ENCODE measurements at regions not wholly inside any gene's neighbourhood (a gene's known extent, or its start where the extent isn't known, plus 50 kb on each side); places are given as distances from the start of the nearest gene placed in this dataset.

GRCh38 chr1:219292999-219293398, 119.3 kb downstream of the LYPLAL1 start:
- TF ChIP-seq, protein P1, sequence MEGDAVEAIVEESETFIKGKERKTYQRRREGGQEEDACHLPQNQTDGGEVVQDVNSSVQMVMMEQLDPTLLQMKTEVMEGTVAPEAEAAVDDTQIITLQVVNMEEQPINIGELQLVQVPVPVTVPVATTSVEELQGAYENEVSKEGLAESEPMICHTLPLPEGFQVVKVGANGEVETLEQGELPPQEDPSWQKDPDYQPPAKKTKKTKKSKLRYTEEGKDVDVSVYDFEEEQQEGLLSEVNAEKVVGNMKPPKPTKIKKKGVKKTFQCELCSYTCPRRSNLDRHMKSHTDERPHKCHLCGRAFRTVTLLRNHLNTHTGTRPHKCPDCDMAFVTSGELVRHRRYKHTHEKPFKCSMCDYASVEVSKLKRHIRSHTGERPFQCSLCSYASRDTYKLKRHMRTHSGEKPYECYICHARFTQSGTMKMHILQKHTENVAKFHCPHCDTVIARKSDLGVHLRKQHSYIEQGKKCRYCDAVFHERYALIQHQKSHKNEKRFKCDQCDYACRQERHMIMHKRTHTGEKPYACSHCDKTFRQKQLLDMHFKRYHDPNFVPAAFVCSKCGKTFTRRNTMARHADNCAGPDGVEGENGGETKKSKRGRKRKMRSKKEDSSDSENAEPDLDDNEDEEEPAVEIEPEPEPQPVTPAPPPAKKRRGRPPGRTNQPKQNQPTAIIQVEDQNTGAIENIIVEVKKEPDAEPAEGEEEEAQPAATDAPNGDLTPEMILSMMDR (IDR thresholded peaks at IDR 0.05), result no peak

- TF ChIP-seq, protein P1 (IDR thresholded peaks at IDR 0.05), result no peak
These were observed 118.7 kb downstream of the LYPLAL1 start for GRCh38 chr1:219292341-219292740.

DNA sequence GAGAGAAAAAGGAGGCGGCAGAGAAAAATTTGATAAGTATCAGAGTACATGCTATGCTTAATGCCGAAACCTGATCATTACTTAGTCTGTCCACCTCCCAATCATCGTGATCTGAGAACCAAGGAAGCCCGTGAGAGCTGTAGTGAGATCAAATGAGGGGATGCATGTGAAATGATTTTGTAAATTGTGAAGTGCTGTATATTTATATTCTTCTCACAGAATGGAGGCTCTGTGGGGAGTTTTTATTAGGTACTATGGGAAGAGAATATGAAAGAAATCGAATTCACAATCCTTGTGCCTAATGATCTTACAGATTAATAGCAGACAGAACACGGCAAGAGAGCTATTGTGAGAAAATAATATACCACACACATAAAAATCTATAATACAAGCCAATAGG, 115.5 kb downstream of the LYPLAL1 start:
- TF ChIP-seq, protein P1 (IDR thresholded peaks at IDR 0.05), result no peak

GRCh38 chr1:219283541-219283940, 109.9 kb downstream of the LYPLAL1 start:
- TF ChIP-seq, protein P1 (IDR thresholded peaks at IDR 0.05), result no peak

GRCh38 chr1:219281831-219282230, 108.2 kb downstream of the LYPLAL1 start:
- TF ChIP-seq, protein P1 (IDR thresholded peaks at IDR 0.05), result no peak

GRCh38 chr1:219279017-219279770, 105.5 kb downstream of the LYPLAL1 start:
- TF ChIP-seq, protein P1 (IDR thresholded peaks at IDR 0.05), result no peak

DNA sequence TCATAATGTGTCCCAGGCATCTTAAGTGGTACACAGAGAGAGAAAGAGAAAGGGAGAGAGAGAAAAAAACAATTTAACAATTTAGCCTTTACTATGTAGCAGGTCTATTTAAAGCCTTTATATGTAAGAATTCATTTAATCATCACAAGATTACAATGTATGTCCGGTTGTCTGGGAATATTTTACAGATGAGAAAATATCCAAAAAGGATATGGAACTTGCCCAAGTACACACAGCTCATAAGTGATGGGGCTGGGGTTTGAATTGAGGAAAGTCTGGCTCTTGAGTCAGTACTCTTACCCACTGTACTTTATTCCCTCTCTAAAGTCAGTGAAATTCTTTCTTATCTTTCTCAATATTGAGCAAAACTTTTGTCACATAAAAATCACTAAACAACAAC, 104.6 kb downstream of the LYPLAL1 start:
- TF ChIP-seq, protein P1 (IDR thresholded peaks at IDR 0.05), result no peak
